HEK293 (cell line): ENCODE measurements at regions not wholly inside any gene's neighbourhood (a gene's known extent, or its start where the extent isn't known, plus 50 kb on each side); places are given as distances from the start of the nearest gene placed in this dataset.

Experiments used
- ATF2 ChIP-seq: fragments of 450-650 bp; formaldehyde crosslinking; IDR thresholded peaks from 2 replicates; pipeline ENCODE4 v1.5.1; 2016; ENCODE audit warnings: missing biosample characterization, missing genetic modification characterization, low read depth
- BCL11A ChIP-seq: fragments of 450-650 bp; formaldehyde crosslinking; IDR thresholded peaks from 2 replicates; pipeline ENCODE4 v1.5.1; 2016; ENCODE audit warnings: low read depth, missing biosample characterization, missing genetic modification characterization
- CTCF ChIP-seq: fragments of 450-650 bp; formaldehyde crosslinking; IDR thresholded peaks from 2 replicates; pipeline ENCODE4 v1.5.1; 2016; ENCODE audit warnings: missing biosample characterization, missing genetic modification characterization
- KLF10 ChIP-seq: fragments of 450-650 bp; IDR thresholded peaks from 2 replicates; pipeline ENCODE4 v1.5.1; 2018; ENCODE audit warnings: missing biosample characterization, mild to moderate bottlenecking, missing genetic modification characterization
- KLF16 ChIP-seq: fragments of 450-650 bp; formaldehyde crosslinking; IDR thresholded peaks from 2 replicates; pipeline ENCODE4 v1.5.1; 2017; ENCODE audit warnings: missing biosample characterization, missing genetic modification characterization
- ZNF121 ChIP-seq: fragments of 450-650 bp; formaldehyde crosslinking; IDR thresholded peaks from 2 replicates; pipeline ENCODE4 v1.5.1; 2016; ENCODE audit warnings: missing biosample characterization, missing genetic modification characterization
- ZNF211 ChIP-seq: fragments of 450-650 bp; formaldehyde crosslinking; IDR thresholded peaks from 2 replicates; pipeline ENCODE4 v1.5.1; 2016; ENCODE audit warnings: low read depth, missing biosample characterization, missing genetic modification characterization
- ZNF274 ChIP-seq, 2 experiments: fragments of 200-500 bp in 1 of 2; fragments of 450-650 bp in 1 of 2; sonication (Bioruptor generic) in 1 of 2; formaldehyde crosslinking in 1 of 2; IDR thresholded peaks; 2 replicates each; pipeline versions ENCODE4 v1.5.1 to v1.6.1; 2014 to 2016; ENCODE audit warnings: borderline replicate concordance in 1 of 2, inconsistent platforms in 1 of 2, low read length in 1 of 2, missing biosample characterization in 1 of 2, missing genetic modification characterization in 1 of 2
- ZNF324 ChIP-seq: fragments of 450-650 bp; formaldehyde crosslinking; IDR thresholded peaks from 2 replicates; pipeline ENCODE4 v1.5.1; 2016; ENCODE audit warnings: missing biosample characterization, missing genetic modification characterization
- ZNF624 ChIP-seq: fragments of 450-650 bp; formaldehyde crosslinking; IDR thresholded peaks from 2 replicates; pipeline ENCODE4 v1.5.1; 2017; ENCODE audit warnings: missing biosample characterization, missing genetic modification characterization
- ZNF777 ChIP-seq: fragments of 450-650 bp; formaldehyde crosslinking; IDR thresholded peaks from 2 replicates; pipeline ENCODE4 v1.5.1; 2017; ENCODE audit warnings: missing biosample characterization, missing genetic modification characterization, borderline replicate concordance
- ZNF830 ChIP-seq: fragments of 450-650 bp; IDR thresholded peaks from 2 replicates; pipeline ENCODE4 v1.5.0; 2018; ENCODE audit warnings: missing biosample characterization, missing genetic modification characterization, low read depth, mild to moderate bottlenecking, moderate library complexity
- ZSCAN5A ChIP-seq: fragments of 450-650 bp; formaldehyde crosslinking; IDR thresholded peaks from 2 replicates; pipeline ENCODE4 v1.5.1; 2016; ENCODE audit warnings: missing biosample characterization, missing genetic modification characterization

GRCh38 chr6:115675443-115675842, 385.2 kb downstream of the FRK start:
- TF ChIP-seq KLF10 (tag by site-specific recombination) (no peak), KLF16 (tag by site-specific recombination) (no peak), BCL11A (tag by site-specific recombination) (no peak), CTCF (tag by site-specific recombination) (no peak), ZNF324 (tag by site-specific recombination) (no peak), ZNF211 (tag by site-specific recombination) (no peak), ATF2 (tag by site-specific recombination) (no peak), ZNF121 (no peak), ZNF777 (no peak), ZSCAN5A (tag by site-specific recombination) (no peak), ZNF624 (tag by site-specific recombination) (no peak), ZNF830 (tag by site-specific recombination) (no peak), ZNF274 (IDR thresholded peaks at IDR 0.05; ENCODE audit: low read length) (no peak), ZNF274 (tag by site-specific recombination; IDR thresholded peaks at IDR 0.05; ENCODE audit: borderline replicate concordance) (no peak)
